ENCODE measurements at regions not wholly inside any gene's neighbourhood (a gene's known extent, or its start where the extent isn't known, plus 50 kb on each side); places are given as distances from the start of the nearest gene placed in this dataset.

GRCh38 chr10:108465871-108466641 is 1301.5 kb upstream of the SORCS1 start:
- no peaks in the 10 kb centered on the region for H3F3A ChIP-seq (ENCODE audit: insufficient read depth)

GRCh38 chr10:108462005-108462404 is 1297.5 kb upstream of the SORCS1 start:
- 95 to 97% methylated on average over 2 of the region's 2 CpGs for WGBS, 2 experiments (ENCODE audit: low coverage in 1 of 2, low lambda C conversion rate in 2 of 2, missing lambda C conversion rate in 2 of 2)

More at GRCh38 chr10:108465871-108466641, 1301.5 kb upstream of the SORCS1 start:
- 2 to 3% methylated on average over 29 to 53 of the region's 62 CpGs for WGBS, 2 experiments (ENCODE audit: low coverage in 1 of 2, low lambda C conversion rate in 2 of 2, missing lambda C conversion rate in 2 of 2)
- H3K36me3 ChIP-seq (ENCODE audit: low read depth), result no peaks in the 10 kb centered on the region
- peak overlapping the region; percentile 78 for H3K4me2 ChIP-seq (ENCODE audit: unreplicated experiment)
- H3K9me3 ChIP-seq (ENCODE audit: low read depth), result no peaks in the 10 kb centered on the region
- no peaks in the 10 kb centered on the region for H3K4me1 ChIP-seq (ENCODE audit: insufficient read depth)
- TF ChIP-seq EZH2phosphoT487 (IDR thresholded peaks at IDR 0.05; ENCODE audit: insufficient read depth, low read depth), result no peak
- H3K9me2 ChIP-seq (ENCODE audit: insufficient read depth), result no peaks in the 10 kb centered on the region
- H3K27me3 ChIP-seq (replicated peaks; ENCODE audit: insufficient read depth), result no peaks in the 10 kb centered on the region
- peak overlapping the region; percentile 84 for H3K9ac ChIP-seq
- peak overlapping the region; percentile 95 for H2AFZ ChIP-seq
- DNase-seq, result peak; percentile 85
- no peaks in the 10 kb centered on the region for H4K20me1 ChIP-seq (ENCODE audit: insufficient read depth)
- H3K79me2 ChIP-seq (ENCODE audit: insufficient read depth), result no peaks in the 10 kb centered on the region
- H3K4me3 ChIP-seq, result peak overlapping the region; percentile 80
- peak overlapping the region; percentile 52 for H3K27ac ChIP-seq
- in situ Hi-C loops (cut with MboI), result no loop called here

DNA sequence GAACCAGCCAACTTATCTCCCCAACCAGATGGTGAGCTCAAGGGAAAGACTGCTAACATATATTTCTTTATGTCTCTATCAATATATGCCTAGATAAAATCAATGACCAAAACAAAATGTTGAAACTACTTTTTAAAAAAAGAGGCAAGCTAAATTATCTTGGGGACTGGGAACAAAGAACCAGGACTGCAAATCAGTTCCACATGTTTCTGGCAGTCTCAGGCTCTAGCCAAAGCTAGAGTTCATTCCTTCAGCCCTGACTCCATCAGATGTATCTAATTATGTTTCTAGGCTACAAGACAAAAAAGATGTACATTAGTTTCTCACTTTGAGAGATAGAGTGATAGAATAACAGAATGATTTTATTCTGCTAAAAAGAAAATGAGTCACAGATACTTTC is 1290.3 kb upstream of the SORCS1 start:
- Histone ChIP-seq H3K4me2 (ENCODE audit: unreplicated experiment) (peak overlapping the region; percentile 59), H3K9me3 (ENCODE audit: low read depth) (no peaks in the 10 kb centered on the region), H4K20me1 (ENCODE audit: insufficient read depth) (no peaks in the 10 kb centered on the region), H3K36me3 (ENCODE audit: low read depth) (no peaks in the 10 kb centered on the region), H3K4me3 (peak overlapping the region; percentile 37), H3F3A (ENCODE audit: insufficient read depth) (peaks cover 33% of the 10 kb centered on the region), H3K27me3 (replicated peaks; ENCODE audit: insufficient read depth) (no peaks in the 10 kb centered on the region), H2AFZ (0 out of 2 replicates have a peak overlapping the region, but pooled peaks have one; percentile 12), H3K79me2 (ENCODE audit: insufficient read depth) (no peaks in the 10 kb centered on the region), H3K9me2 (ENCODE audit: insufficient read depth) (no peaks in the 10 kb centered on the region), H3K27ac (peak overlapping the region; percentile 85), H3K4me1 (ENCODE audit: insufficient read depth) (peaks cover 35% of the 10 kb centered on the region), H3K9ac (peak overlapping the region; percentile 54)
- DNase-seq, result peak; percentile 82
- no peak for TF ChIP-seq EZH2phosphoT487 (IDR thresholded peaks at IDR 0.05; ENCODE audit: insufficient read depth, low read depth)
- no peak for TF ChIP-seq EZH2 (IDR thresholded peaks at IDR 0.05; ENCODE audit: insufficient read depth, poor library complexity, severe bottlenecking)
- in situ Hi-C loops (cut with MboI), result no loop called here

More at GRCh38 chr10:108462005-108462404, 1297.5 kb upstream of the SORCS1 start:
- no peak for TF ChIP-seq EZH2 (IDR thresholded peaks at IDR 0.05; ENCODE audit: insufficient read depth, poor library complexity, severe bottlenecking)
- no peak for TF ChIP-seq EZH2phosphoT487 (IDR thresholded peaks at IDR 0.05; ENCODE audit: insufficient read depth, low read depth)
- no peak overlapping the region for H3K4me2 ChIP-seq (ENCODE audit: unreplicated experiment)
- no peak overlapping the region for H3K4me3 ChIP-seq
- no peak for DNase-seq
- no peaks in the 10 kb centered on the region for H3K9me3 ChIP-seq (ENCODE audit: low read depth)
- H2AFZ ChIP-seq, result no peak overlapping the region
- in situ Hi-C loops (cut with MboI), result no loop called here
- no peaks in the 10 kb centered on the region for H3K36me3 ChIP-seq (ENCODE audit: low read depth)
- H3K79me2 ChIP-seq (ENCODE audit: insufficient read depth), result no peaks in the 10 kb centered on the region
- no peak overlapping the region for H3K9ac ChIP-seq
- H3K9me2 ChIP-seq (ENCODE audit: insufficient read depth), result no peaks in the 10 kb centered on the region
- H3K27ac ChIP-seq, result no peak overlapping the region
- H4K20me1 ChIP-seq (ENCODE audit: insufficient read depth), result no peaks in the 10 kb centered on the region
- H3K27me3 ChIP-seq (replicated peaks; ENCODE audit: insufficient read depth), result no peaks in the 10 kb centered on the region
- H3F3A ChIP-seq (ENCODE audit: insufficient read depth), result no peaks in the 10 kb centered on the region
- H3K4me1 ChIP-seq (ENCODE audit: insufficient read depth), result no peaks in the 10 kb centered on the region

GRCh38 chr10:108454224-108454623 is 1289.7 kb upstream of the SORCS1 start:
- Histone ChIP-seq H3K27me3 (replicated peaks; ENCODE audit: insufficient read depth) (no peaks in the 10 kb centered on the region), H3F3A (ENCODE audit: insufficient read depth) (peaks cover 33% of the 10 kb centered on the region), H3K4me3 (peak overlapping the region; percentile 37), H3K9ac (peak overlapping the region; percentile 54), H3K36me3 (ENCODE audit: low read depth) (no peaks in the 10 kb centered on the region), H3K4me2 (ENCODE audit: unreplicated experiment) (peak overlapping the region; percentile 59), H3K9me2 (ENCODE audit: insufficient read depth) (no peaks in the 10 kb centered on the region), H4K20me1 (ENCODE audit: insufficient read depth) (no peaks in the 10 kb centered on the region), H3K79me2 (ENCODE audit: insufficient read depth) (no peaks in the 10 kb centered on the region), H3K4me1 (ENCODE audit: insufficient read depth) (peaks cover 35% of the 10 kb centered on the region), H2AFZ (0 out of 2 replicates have a peak overlapping the region, but pooled peaks have one; percentile 12), H3K9me3 (ENCODE audit: low read depth) (no peaks in the 10 kb centered on the region), H3K27ac (peak overlapping the region; percentile 85)
- WGBS, 2 experiments (ENCODE audit: low coverage in 1 of 2, low lambda C conversion rate in 2 of 2, missing lambda C conversion rate in 2 of 2), result 22 to 24% methylated on average over 3 of the region's 3 CpGs
- DNase-seq, result peak; percentile 85
- TF ChIP-seq EZH2phosphoT487 (IDR thresholded peaks at IDR 0.05; ENCODE audit: insufficient read depth, low read depth), result no peak
- no peak for TF ChIP-seq EZH2 (IDR thresholded peaks at IDR 0.05; ENCODE audit: insufficient read depth, poor library complexity, severe bottlenecking)
- in situ Hi-C loops (cut with MboI), result no loop called here

All from GM23248 (cell line).